HG02678 (cell line): ENCODE measurements at regions not wholly inside any gene's neighbourhood (a gene's known extent, or its start where the extent isn't known, plus 50 kb on each side); places are given as distances from the start of the nearest gene placed in this dataset.
"Not testable (repeated sequence)": the region's sequence is repeated elsewhere in the genome, so short reads cannot be mapped to it uniquely, and the experiment has no call there.

Experiments
- ATAC-seq: cut with Tn5 transposase; IDR thresholded peaks from one replicate; pipeline ENCODE4 v1.9.1; 2021; ENCODE audit warnings: mild to moderate bottlenecking, moderate library complexity; ENCODE audit not compliant: unreplicated experiment

DNA sequence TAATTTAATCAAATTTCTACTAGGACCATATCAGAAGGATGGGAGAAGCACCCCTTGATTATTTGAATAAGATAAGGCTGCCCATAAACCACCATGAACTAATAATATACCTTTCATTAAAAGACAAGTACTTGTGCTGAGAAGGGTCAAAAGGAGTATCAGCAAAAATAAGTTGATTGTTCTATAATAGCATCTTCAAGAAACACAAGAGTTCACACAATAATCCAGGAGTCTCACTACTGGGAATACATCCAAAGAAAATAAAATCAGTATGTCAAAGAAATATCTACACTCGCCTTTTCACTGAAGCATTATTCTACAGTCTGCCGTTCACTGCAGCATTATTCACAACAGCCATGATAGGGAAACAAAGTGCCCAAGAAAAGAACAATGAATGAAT is 1310.1 kb upstream of the PCDH9 start:
- ATAC-seq: no peak

DNA sequence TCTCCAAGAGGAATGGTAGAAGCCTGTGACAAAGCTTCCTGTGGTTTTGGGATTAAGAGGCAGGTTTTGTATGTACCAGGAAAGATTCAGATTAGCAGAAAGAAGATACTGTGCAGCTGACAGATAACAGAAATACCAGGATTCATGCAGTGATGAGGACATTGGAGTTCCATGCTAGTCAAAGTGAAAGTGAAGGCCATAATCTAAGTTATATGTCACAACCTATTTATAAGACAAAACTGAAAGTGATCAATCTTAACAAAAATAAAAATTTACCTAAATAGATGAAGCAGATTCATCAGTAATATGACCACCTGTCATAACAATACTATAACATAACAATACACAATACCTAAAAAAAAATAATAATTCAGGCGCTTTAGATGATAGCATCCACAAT is 1305.2 kb upstream of the PCDH9 start:
- peak; percentile 71 for ATAC-seq

DNA sequence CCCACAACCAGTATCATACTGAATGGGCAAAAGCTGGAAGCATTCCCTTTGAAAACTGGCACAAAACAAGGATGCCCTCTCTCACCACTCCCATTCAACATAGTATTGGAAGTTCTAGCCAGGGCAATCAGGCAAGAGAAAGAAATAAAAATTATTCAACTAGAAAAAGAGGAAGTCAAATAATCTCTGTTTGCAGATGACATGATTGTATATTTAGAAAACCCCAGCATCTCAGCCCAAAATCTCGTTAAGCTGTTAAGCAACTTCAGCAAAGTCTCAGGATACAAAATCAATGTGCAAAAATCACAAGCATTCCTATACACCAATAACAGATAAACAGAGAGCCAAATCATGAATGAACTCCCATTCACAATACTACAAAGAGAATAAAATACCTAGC is 1297.0 kb upstream of the PCDH9 start:
- not testable (repeated sequence) for ATAC-seq

DNA sequence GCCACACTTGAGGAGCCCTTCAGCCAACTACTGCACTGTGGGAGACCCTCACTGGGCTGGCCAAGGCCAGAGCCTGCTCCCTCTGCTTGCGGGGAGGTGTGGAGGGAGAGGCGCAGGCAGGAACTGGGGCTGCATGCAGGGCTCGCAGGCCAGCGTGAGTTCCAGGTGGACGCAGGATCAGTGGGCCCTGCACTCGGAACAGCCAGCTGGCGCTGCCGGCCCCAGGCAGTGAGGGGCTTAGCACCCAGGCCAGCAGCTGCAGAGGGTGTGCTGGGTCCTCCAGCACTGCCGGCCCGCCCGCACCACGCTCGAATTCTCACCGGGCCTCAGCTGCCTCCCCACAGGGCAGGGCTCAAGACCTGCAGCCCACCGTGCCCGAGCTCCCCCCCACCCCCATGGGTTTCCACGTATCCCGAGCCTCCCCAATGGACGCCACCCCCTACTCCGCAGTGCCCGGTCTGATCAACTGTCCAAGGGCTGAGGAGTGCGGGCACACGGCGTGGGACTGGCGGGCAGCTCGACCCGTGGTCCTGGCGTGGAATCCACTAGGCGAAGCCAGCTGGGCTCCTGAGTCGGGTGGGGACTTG is 1293.8 kb upstream of the PCDH9 start:
- ATAC-seq: no peak

DNA sequence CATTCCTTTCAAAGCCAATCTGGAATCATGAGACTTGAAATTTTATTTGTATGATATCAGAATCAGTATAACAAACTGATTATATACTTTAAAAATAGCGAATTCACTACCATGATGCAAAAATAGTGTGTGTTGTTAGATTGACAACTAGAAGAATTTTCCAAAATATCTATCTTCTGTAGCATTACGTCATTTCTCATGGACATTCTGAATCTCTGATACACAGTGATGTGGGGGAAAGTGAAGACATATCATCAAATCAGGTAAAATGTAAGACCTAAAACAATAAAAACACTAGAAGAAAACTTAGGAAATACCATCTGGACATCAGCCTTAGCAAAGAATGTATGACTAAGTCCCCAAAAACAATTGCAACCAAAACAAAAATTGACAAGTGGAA is 1292.0 kb upstream of the PCDH9 start:
- ATAC-seq: no peak

DNA sequence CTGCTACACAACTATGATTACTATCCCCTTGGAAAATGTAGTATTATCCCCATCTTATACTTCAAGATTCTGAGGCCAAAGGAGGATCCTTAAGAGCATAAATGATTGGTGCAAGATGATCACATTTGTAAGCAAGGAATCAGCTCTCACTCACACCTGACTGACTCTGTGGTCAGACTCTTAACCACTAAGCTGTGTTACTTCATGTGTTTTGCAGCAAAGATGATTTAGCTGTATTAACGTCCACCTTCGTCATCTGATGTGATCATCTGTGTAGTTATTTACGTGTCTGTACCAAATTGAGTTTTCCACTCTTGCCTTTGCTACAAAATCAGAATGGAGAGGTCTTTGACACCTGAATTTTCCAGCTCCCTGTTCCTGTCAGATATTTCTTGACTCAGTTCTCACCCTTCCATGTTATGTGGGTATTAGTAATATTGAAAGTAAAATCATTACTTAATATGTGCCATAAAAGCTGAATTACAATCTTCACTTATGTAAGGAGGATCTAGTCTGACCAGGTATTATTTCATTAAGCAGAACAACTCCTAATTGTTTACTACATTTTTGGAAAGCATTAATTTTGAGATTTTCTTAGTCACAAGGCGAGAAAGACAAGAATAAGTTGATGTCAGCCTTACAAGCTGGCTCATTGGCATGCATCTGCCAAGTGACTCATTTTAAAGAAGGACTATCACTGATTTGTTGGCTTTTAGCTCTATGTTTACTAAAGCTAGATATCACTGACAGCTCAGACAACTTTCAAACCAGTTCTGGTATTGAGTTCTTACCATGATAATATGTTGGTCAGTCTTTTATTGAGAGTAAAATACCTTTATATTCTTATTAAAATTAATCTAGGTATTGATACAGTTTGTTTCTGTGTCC is 1279.8 kb upstream of the PCDH9 start:
- ATAC-seq: peak; percentile 63

DNA sequence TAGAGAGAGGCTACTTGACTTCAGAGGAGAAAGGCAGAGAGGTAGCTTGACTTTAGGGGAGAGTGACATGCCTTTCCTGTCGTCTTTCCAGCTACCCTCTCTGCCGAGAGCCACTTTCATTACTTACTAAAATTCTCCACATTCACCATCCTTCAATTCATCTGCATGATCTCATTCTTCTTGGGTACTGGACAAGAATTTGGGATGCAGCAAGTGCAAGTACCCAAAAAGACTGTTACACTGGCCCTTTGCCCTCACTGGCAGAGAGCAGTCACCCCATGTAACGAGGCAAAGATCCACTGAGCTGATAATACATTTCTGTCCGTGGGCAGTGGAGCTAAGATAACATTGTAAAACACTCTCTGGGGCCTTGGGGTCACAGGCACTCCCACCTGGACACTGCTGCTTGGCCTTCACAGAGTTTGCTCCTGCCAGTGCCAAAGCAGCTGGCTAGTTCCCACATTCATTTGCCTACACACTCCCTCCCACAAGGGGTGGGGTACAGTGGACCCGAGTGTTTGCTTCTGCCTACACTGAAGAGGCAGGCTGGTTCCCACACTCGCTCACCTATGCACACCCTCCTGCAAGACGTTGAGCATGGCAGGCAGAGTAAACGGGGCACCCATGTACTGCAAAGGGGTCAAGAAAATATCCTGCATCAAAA is 1276.9 kb upstream of the PCDH9 start:
- ATAC-seq: no peak

DNA sequence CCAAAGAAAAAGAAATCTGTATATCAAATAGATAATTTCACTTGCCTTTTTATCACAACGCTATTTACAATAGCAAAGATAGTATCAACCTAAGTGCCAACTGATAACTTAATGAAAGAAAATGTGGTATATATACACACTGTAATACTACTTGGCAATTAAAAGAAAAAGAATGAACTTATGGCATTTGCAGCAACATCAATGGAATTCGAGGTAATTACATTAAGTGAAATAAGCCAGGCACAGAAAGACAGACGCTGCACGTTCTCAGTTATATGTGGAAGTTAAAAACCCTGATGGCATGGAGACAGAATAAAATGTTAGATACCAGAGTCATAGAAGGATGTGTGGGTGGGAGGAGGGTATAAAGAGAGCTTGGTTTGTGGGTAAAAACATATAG is 1260.5 kb upstream of the PCDH9 start:
- ATAC-seq: no peak

DNA sequence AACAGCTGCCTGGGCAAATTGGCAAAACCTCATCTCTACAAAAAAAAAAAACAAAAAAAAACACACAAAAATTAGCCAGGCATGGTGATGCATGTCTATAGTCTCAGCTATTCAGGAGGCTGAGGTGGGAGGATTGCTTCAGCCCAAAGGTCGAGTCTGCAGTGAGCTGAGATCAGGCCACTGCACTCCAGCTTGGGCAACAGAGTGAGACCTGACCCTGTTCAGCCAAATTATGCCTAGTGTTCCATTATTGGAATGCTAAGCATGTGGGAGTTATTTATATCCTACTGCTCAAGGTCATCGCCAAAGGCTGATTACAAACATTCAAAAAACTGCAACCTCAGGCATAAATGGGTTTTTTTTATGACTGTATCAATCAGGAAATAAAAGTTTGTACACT is 1251.0 kb upstream of the PCDH9 start:
- no peak for ATAC-seq

DNA sequence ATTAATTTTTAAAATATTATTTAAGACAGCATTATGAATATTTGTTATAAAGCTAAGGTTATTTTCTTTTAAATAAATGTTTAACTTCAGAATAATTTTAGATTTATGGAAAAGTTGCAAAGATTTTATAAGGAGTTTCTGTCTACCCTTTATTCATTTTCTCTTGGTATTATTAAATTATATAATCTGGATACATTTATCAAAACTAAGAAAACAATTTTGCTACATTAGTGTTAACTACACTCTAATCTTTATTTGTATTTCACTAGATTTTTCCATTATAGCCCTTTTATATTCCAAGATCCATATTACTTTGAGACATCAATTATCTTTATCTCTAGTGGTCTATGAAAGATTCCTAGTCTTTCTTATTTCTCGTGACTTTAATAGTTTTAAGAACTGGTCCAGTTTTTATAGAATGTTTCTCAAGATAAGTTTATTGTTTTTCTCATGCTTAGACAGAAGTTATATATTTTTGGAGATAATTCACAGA is 1243.7 kb upstream of the PCDH9 start:
- ATAC-seq: no peak

DNA sequence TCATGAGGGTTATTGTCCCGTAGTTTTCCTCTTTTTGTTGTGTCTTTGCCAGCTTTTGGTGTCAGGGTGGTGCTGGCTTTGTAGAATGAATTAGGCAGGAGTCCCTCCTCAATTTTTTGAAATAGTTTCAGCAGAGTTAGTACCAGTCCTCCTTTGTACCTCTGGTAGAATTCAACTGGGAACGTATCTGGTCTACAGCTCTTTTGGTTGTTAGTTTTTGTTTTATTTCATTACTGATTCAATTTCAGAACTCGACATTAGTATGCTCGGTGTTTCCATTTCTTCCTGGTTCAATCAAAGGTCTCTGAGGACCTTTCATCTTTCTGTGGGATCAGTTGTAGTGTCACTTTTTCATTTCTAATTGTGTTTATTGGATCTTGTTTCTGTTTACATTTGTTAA is 1237.0 kb upstream of the PCDH9 start:
- ATAC-seq: no peak

DNA sequence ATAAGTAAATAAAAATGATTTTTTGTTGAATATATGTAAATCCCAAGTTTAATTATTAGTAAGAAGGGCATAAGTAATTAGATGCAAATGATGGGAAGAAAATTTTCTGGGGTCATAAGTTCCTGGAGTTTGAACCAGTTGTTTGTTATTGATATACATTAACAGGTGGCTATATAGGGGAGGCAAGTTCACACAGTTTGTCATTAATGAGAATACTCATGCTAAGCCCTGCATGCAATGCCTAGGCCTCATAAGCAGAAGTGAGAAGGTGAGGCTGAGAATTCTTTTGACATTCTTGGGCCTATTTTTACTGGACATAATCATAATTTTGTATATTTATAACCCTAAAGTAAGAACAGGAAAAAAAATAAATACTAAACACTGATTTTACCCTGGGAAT is 1210.7 kb upstream of the PCDH9 start:
- ATAC-seq: no peak

DNA sequence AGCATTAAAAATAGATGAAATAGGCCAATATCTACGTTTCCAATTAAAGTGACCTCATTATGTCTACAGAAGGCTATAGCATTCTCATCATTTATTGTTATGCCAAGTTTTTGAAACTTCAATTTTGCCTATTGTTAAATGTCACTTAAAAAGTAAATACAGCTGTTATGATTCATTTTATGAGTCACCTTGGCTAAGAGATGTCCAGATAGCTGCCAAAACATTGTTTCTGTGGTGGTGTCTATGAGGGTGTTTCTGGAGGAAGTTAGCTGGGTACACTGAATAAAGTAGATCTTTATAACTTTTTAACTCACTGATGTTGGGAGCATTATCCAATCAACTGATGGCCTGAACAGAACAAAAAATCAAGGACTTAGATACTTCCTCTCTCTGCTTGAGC is 1209.7 kb upstream of the PCDH9 start:
- no peak for ATAC-seq

DNA sequence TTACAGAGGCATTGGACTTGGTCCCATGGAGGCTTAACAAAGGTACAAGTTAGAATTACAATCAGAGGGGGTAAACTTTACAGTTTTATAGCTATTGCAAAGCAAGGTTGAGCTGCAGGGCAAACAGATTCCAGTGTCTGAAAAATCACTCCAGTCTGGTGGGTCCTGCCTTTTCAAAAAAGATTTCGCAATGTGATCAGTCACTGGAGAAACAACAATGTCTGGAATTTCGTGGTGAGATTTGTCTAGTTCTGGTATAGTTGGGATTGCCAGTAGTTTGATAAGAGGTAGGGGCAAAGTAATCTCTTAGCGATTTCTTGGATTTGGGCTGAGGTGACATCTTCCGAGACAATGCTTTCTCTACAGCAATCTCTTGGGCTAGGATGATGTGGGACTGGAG is 1198.2 kb upstream of the PCDH9 start:
- no peak for ATAC-seq

DNA sequence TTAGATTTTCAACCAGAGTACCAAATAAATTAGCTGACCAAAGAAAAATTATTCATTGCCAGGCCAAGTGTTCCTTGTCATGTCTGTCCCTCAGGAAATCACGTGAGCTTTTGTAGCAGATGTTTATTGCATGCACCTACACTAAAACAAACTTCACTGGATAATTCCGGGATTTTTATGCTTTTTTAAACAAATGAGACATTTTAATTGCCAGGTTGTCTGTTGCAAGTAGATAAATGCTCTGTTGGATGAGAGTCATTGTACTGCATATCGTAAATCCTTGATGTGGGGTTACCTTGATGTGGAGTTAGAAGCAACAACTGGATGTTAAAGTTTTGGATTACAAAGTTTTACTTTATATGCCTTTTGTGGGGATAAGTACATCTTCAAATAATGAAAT is 1187.7 kb upstream of the PCDH9 start:
- ATAC-seq: no peak

DNA sequence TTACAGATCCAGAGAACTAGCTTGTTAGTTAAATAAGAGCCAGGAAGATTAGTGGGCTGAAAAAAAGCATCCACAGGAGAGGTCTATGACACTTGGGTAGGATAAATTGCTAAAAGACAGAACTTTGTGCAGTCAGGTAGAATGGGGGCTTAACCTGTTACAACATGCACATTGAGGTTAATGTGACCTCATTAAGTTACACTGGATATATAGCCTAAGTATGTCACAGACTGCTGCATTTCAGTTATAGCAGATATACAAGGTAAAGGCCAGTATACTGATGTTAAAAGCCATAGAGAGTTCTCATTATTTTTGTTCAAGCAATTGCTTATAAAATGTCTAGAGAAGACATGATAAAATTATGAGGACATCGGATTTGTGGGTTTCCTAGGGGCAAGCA is 1179.9 kb upstream of the PCDH9 start:
- ATAC-seq: no peak

DNA sequence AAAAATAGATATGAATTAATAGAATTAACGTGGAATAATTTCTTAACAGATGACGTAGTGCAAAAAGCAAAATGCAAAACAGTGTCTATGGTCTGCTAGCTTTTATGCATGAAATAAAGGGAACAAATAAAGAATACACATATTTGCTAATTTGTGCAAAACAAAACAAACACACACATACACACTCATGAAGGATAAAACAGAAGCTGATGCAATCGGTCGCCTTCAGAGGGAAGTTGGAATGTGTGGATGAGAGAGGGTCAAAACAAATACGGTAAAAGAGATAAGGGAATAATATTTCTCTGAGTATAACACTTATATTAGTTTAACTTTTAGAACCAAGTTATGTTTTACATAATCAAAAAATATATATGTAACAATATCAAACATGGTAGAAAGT is 1160.9 kb upstream of the PCDH9 start:
- ATAC-seq: no peak

DNA sequence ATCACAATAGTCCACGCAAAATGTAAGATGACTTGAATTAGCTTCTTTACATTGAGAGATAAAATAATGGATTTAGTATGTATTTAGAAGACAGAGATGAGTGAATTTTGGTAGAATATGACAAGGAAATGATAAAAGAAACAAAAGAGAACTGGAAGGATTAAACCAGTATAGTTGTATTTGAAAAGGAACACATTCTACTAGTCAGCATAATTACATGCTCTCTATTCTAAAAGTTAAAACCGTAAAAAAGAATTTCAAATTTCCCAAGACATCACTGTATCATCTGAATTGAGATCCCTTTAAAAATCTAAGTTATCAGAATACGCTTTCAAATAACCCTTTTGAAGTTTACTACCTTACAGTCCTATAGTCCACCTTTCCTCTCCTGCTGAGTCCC is 1156.7 kb upstream of the PCDH9 start:
- no peak for ATAC-seq

DNA sequence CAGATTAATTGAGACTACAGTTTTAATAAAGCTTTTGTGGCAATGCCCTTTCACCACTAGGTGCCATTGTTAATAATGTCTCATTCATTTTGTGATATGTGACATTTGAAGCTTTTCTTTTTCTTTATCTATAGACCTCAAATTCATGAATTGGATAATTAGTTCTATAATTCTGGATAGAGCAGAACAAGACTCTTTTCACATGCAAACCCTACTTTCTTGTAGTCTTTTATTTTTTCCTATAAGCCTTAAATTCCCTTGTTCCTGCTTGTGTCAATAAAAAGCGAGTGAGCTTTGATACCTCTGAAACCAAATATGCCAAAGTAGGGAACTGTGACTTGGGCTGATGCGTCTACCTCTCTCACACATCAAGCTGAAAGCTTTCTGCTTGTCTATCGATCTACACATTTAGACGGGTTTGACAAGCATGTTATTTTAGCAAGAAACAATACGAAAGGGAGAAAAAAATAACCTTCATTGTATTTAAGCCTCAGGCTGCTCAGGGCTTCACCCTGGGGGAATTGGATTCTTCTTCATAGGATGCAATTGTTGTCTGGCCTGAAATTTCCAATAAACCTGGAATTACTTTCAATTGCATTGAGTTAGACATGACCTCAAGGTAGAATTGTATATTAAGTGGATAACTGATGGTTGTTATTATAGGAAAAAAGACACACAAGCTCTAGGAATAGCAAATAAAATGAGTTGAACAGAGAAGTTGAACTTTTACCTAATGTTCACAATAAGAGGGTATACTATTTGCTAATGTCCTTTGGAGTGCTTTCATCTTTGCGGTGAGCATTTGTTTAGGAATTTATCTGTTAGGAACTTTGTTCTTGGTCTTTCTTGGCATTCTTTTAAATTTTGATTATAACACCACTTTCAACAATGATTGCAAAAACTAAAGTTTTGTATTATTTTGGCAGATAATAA is 1150.2 kb upstream of the PCDH9 start:
- ATAC-seq: no peak

DNA sequence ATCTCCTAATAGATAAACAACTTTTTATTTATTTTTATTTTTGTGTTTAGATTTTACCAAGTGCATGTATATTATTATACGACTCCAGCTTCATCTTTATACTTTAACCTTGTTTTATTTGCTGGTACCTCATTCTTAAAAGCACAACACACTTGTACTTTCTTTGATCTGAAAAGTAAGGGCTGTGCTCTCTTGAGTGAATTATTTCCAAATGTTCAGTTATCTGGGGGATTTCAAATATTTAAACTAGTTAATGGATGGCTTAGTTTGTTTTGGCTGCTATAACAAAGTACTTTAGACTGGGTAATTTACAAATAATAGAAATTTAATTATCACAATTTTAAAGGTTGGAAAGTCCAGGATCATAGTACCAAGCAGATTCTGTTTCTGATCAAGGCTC is 1148.2 kb upstream of the PCDH9 start:
- no peak for ATAC-seq

DNA sequence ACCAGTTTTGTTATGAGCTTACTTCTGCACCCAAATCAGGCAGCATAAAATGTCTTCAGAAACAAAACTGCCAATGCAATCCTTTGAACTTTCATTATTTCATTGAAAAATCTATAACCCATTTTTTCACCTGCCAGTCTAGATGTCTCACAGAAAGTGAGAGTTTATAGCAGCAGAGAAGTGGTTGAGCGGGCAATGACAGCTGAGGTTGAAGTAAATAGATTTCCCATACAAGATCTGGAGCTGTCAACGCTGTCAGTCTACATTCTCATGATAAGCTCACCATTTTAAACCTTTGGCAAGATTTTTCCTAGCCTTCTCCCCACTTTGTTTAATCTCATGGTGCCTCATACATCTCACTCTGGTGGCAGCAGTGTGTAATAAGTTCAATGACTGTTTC is 1144.9 kb upstream of the PCDH9 start:
- no peak for ATAC-seq
